ENCODE measurements at regions not wholly inside any gene's neighbourhood (a gene's known extent, or its start where the extent isn't known, plus 50 kb on each side); places are given as distances from the start of the nearest gene placed in this dataset.
A peak's percentile ranks its signal among the peaks of the same experiment; 100 is the strongest.
"Not testable (repeated sequence)": the region's sequence is repeated elsewhere in the genome, so short reads cannot be mapped to it uniquely, and the experiment has no call there.

- Mint-ChIP-seq H3K27me3 (no peaks in the 10 kb centered on the region), H3K27ac (no peak overlapping the region), H3K4me1 (no peaks in the 10 kb centered on the region), H3K36me3 (no peaks in the 10 kb centered on the region), H3K9me3 (peaks cover 0 to 11% (median 4%) of the 10 kb centered on the region in 7 donors), H3K4me3 (no peak overlapping the region)
- no peak for ATAC-seq (ENCODE audit: low read depth in 2 of 2)
- no peak for DNase-seq
Measured at GRCh38 chr10:109668154-109668665, 255.1 kb downstream of the XPNPEP1 start.

GRCh38 chr10:109665321-109665720 is 258.0 kb downstream of the XPNPEP1 start:
- DNase-seq (no peak), ATAC-seq (ENCODE audit: low read depth in 2 of 2) (no peak)
- Mint-ChIP-seq H3K4me3 (no peak overlapping the region), H3K9me3 (peaks cover 4 to 14% (median 6%) of the 10 kb centered on the region in 7 donors), H3K27ac (no peak overlapping the region), H3K36me3 (no peaks in the 10 kb centered on the region), H3K4me1 (no peaks in the 10 kb centered on the region), H3K27me3 (no peaks in the 10 kb centered on the region)

GRCh38 chr10:109664554-109664953 is 258.8 kb downstream of the XPNPEP1 start:
- Mint-ChIP-seq H3K27ac (no peak overlapping the region), H3K9me3 (peaks cover 6 to 21% (median 10%) of the 10 kb centered on the region in 7 donors), H3K4me3 (peak overlapping the region in 1 of 8 donors; percentile 30), H3K36me3 (no peaks in the 10 kb centered on the region), H3K27me3 (no peaks in the 10 kb centered on the region), H3K4me1 (no peaks in the 10 kb centered on the region)
- DNase-seq (no peak), ATAC-seq (ENCODE audit: low read depth in 2 of 2) (no peak)

GRCh38 chr10:109663122-109663521 is 260.2 kb downstream of the XPNPEP1 start:
- Mint-ChIP-seq H3K27me3 (no peaks in the 10 kb centered on the region), H3K36me3 (no peaks in the 10 kb centered on the region), H3K27ac (no peak overlapping the region), H3K9me3 (peaks cover 6 to 21% (median 10%) of the 10 kb centered on the region in 7 donors), H3K4me1 (no peaks in the 10 kb centered on the region), H3K4me3 (no peak overlapping the region)
- DNase-seq (no peak), ATAC-seq (ENCODE audit: low read depth in 2 of 2) (no peak)

- not testable (repeated sequence) for H3K4me3 Mint-ChIP-seq; H3K27me3 Mint-ChIP-seq; H3K4me1 Mint-ChIP-seq; DNase-seq; H3K27ac Mint-ChIP-seq; H3K36me3 Mint-ChIP-seq; ATAC-seq (ENCODE audit: low read depth in 2 of 2)
- H3K9me3 Mint-ChIP-seq, result peaks cover 0 to 16% (median 3%) of the 10 kb centered on the region in 7 donors
Measured at GRCh38 chr10:109652612-109653011, 270.7 kb downstream of the XPNPEP1 start.

- H3K27ac Mint-ChIP-seq, result no peak overlapping the region
- H3K27me3 Mint-ChIP-seq, result peaks cover 0 to 3% (median 0%) of the 10 kb centered on the region in 3 donors
- H3K36me3 Mint-ChIP-seq, result no peaks in the 10 kb centered on the region
- DNase-seq (no peak), ATAC-seq (ENCODE audit: low read depth in 2 of 2) (no peak)
- H3K4me3 Mint-ChIP-seq, result peak overlapping the region in 1 of 8 donors; percentile 69
- peaks cover 0 to 6% (median under 1%) of the 10 kb centered on the region in 7 donors for H3K9me3 Mint-ChIP-seq
- H3K4me1 Mint-ChIP-seq, result no peaks in the 10 kb centered on the region
Measured at GRCh38 chr10:109650228-109650627, 273.1 kb downstream of the XPNPEP1 start.

GRCh38 chr10:109647627-109648026 is 275.7 kb downstream of the XPNPEP1 start:
- ATAC-seq (ENCODE audit: low read depth in 2 of 2), result no peak
- no peaks in the 10 kb centered on the region for H3K4me1 Mint-ChIP-seq
- H3K27me3 Mint-ChIP-seq, result peaks cover 0 to 3% (median 0%) of the 10 kb centered on the region in 3 donors
- DNase-seq, result no peak
- no peak overlapping the region for H3K27ac Mint-ChIP-seq
- H3K9me3 Mint-ChIP-seq, result peaks cover 0 to 2% (median 0%) of the 10 kb centered on the region in 7 donors
- no peaks in the 10 kb centered on the region for H3K36me3 Mint-ChIP-seq
- no peak overlapping the region for H3K4me3 Mint-ChIP-seq

GRCh38 chr10:109633846-109634245 is 289.5 kb downstream of the XPNPEP1 start:
- ATAC-seq (ENCODE audit: low read depth in 2 of 2) (no peak), DNase-seq (no peak)
- no peaks in the 10 kb centered on the region for H3K36me3 Mint-ChIP-seq
- no peak overlapping the region for H3K27ac Mint-ChIP-seq
- H3K4me3 Mint-ChIP-seq, result no peak overlapping the region
- H3K27me3 Mint-ChIP-seq, result no peaks in the 10 kb centered on the region
- peaks cover 0 to 8% (median 6%) of the 10 kb centered on the region in 7 donors for H3K9me3 Mint-ChIP-seq
- H3K4me1 Mint-ChIP-seq, result no peaks in the 10 kb centered on the region

- not testable (repeated sequence) for H3K27me3 Mint-ChIP-seq, H3K9me3 Mint-ChIP-seq
Measured at GRCh38 chr10:109633017-109633416, 290.3 kb downstream of the XPNPEP1 start.

GRCh38 chr10:109624939-109625338 is 298.4 kb downstream of the XPNPEP1 start:
- H3K36me3 Mint-ChIP-seq, result no peaks in the 10 kb centered on the region
- no peaks in the 10 kb centered on the region for H3K4me1 Mint-ChIP-seq
- H3K27ac Mint-ChIP-seq, result no peak overlapping the region
- no peak overlapping the region for H3K4me3 Mint-ChIP-seq
- H3K9me3 Mint-ChIP-seq, result peaks cover 0 to 10% (median 0%) of the 10 kb centered on the region in 7 donors
- no peaks in the 10 kb centered on the region for H3K27me3 Mint-ChIP-seq
- ATAC-seq (ENCODE audit: low read depth in 2 of 2) (no peak), DNase-seq (no peak)

More at GRCh38 chr10:109633017-109633416, 290.3 kb downstream of the XPNPEP1 start:
- not testable (repeated sequence) for ATAC-seq (ENCODE audit: low read depth in 2 of 2); H3K4me3 Mint-ChIP-seq; H3K4me1 Mint-ChIP-seq; H3K27ac Mint-ChIP-seq; DNase-seq; H3K36me3 Mint-ChIP-seq

- no peak for DNase-seq
- H3K4me3 Mint-ChIP-seq, result no peak overlapping the region
Measured at GRCh38 chr10:109622566-109622965, 300.7 kb downstream of the XPNPEP1 start.

GRCh38 chr10:109620396-109620795 is 302.9 kb downstream of the XPNPEP1 start:
- H3K27ac Mint-ChIP-seq, result no peak overlapping the region
- DNase-seq, result no peak
- ATAC-seq (ENCODE audit: low read depth in 2 of 2), result no peak
- H3K9me3 Mint-ChIP-seq, result peaks cover 0 to 9% (median 0%) of the 10 kb centered on the region in 7 donors
- no peaks in the 10 kb centered on the region for H3K27me3 Mint-ChIP-seq
- H3K36me3 Mint-ChIP-seq, result no peaks in the 10 kb centered on the region
- no peak overlapping the region for H3K4me3 Mint-ChIP-seq
- no peaks in the 10 kb centered on the region for H3K4me1 Mint-ChIP-seq

More at GRCh38 chr10:109622566-109622965, 300.7 kb downstream of the XPNPEP1 start:
- Mint-ChIP-seq H3K27ac (no peak overlapping the region), H3K27me3 (no peaks in the 10 kb centered on the region), H3K4me1 (no peaks in the 10 kb centered on the region), H3K9me3 (peaks cover 0 to 10% (median 0%) of the 10 kb centered on the region in 7 donors), H3K36me3 (no peaks in the 10 kb centered on the region)
- no peak for ATAC-seq (ENCODE audit: low read depth in 2 of 2)

- H3K4me3 Mint-ChIP-seq, result no peak overlapping the region
- ATAC-seq (ENCODE audit: low read depth in 2 of 2), result no peak
Measured at GRCh38 chr10:109619914-109620313, 303.4 kb downstream of the XPNPEP1 start.

GRCh38 chr10:109618748-109619147 is 304.6 kb downstream of the XPNPEP1 start:
- H3K36me3 Mint-ChIP-seq, result no peaks in the 10 kb centered on the region
- H3K4me3 Mint-ChIP-seq, result no peak overlapping the region

More at GRCh38 chr10:109619914-109620313, 303.4 kb downstream of the XPNPEP1 start:
- Mint-ChIP-seq H3K36me3 (no peaks in the 10 kb centered on the region), H3K4me1 (no peaks in the 10 kb centered on the region), H3K9me3 (peaks cover 0 to 9% (median 0%) of the 10 kb centered on the region in 7 donors), H3K27ac (no peak overlapping the region), H3K27me3 (no peaks in the 10 kb centered on the region)
- no peak for DNase-seq

More at GRCh38 chr10:109618748-109619147, 304.6 kb downstream of the XPNPEP1 start:
- H3K27ac Mint-ChIP-seq, result no peak overlapping the region
- ATAC-seq (ENCODE audit: low read depth in 2 of 2) (no peak), DNase-seq (no peak)
- H3K27me3 Mint-ChIP-seq, result no peaks in the 10 kb centered on the region
- H3K4me1 Mint-ChIP-seq, result no peaks in the 10 kb centered on the region
- peaks cover 0 to 9% (median 0%) of the 10 kb centered on the region in 7 donors for H3K9me3 Mint-ChIP-seq

Measured in naive B cell (primary cell).